B cell (primary cell): ENCODE measurements at regions not wholly inside any gene's neighbourhood (a gene's known extent, or its start where the extent isn't known, plus 50 kb on each side); places are given as distances from the start of the nearest gene placed in this dataset.

Experiments used
- ATAC-seq: fragments of 200-7000 bp; cut with Tn5 transposase; one replicate; pipeline ENCODE4 v1.10.0; 2021; ENCODE audit warnings: low read depth, mild to moderate bottlenecking, moderate number of reproducible peaks, moderate library complexity
- CTCF ChIA-PET: fragments of 350-600 bp; sonication (Branson Sonifier 250); formaldehyde crosslinking; loops from one replicate; lab custom pipeline; 2021; ENCODE audit warnings: antibody characterized with exemption, inconsistent platforms; lab: Charles Lee
- POLR2A ChIA-PET: fragments of 350-600 bp; sonication (Branson Sonifier 250); formaldehyde crosslinking; loops from one replicate; lab custom pipeline; 2021; ENCODE audit warnings: antibody characterized with exemption; lab: Charles Lee
- DNase-seq: peaks from one replicate; pipeline ENCODE4 v3.0.0; 2013
- H2AFZ ChIP-seq: 2 replicates; pipeline ENCODE4 v1.6.1; 2012; ENCODE audit warnings: mild to moderate bottlenecking, low read depth, low read length; ENCODE audit not compliant: insufficient read depth, poor library complexity, severe bottlenecking
- H3K27ac ChIP-seq, 2 donors: 1 replicate in 1 of 2; 2 replicates in 1 of 2; pipeline ENCODE4 v1.5.1; 2012 to 2013; ENCODE audit warnings: low read length in 2 of 2, mild to moderate bottlenecking in 2 of 2, moderate library complexity in 1 of 2
- H3K27me3 ChIP-seq, 4 experiments: fragments of 200-600 bp in 1 of 4; sonication (generic) in 1 of 4; replicated peaks in 1 of 4; 1 replicate in 2 of 4; 2 replicates in 2 of 4; pipeline versions ENCODE4 v1.6.1 to v1.7.0; 2013 to 2016; ENCODE audit warnings: low read length in 3 of 4, mild to moderate bottlenecking in 2 of 4, mixed read lengths in 1 of 4, moderate library complexity in 1 of 4; ENCODE audit not compliant: insufficient read depth in 4 of 4, control insufficient read depth in 3 of 4; ENCODE audit errors: control extremely low read depth in 1 of 4
- H3K36me3 ChIP-seq, 2 experiments: replicated peaks in 1 of 2; 1 replicate in 1 of 2; 2 replicates in 1 of 2; pipeline versions ENCODE4 v1.6.1 to v1.7.1; 2013; ENCODE audit warnings: low read length in 1 of 2; ENCODE audit not compliant: insufficient read depth in 2 of 2, control insufficient read depth in 1 of 2; ENCODE audit errors: control extremely low read depth in 1 of 2, extremely low read depth in 1 of 2
- H3K4me1 ChIP-seq, 2 donors: fragments of 200-600 bp in 1 of 2; sonication (generic) in 1 of 2; 1 replicate in 1 of 2; 2 replicates in 1 of 2; pipeline versions ENCODE4 v1.5.1 to v1.6.1; 2013 to 2017; ENCODE audit warnings: low read length in 2 of 2; ENCODE audit not compliant: control insufficient read depth in 2 of 2, insufficient read depth in 2 of 2
- H3K4me2 ChIP-seq: replicated peaks from 2 replicates; pipeline ENCODE3; 2012; ENCODE audit warnings: mild to moderate bottlenecking, low read depth, low read length; ENCODE audit not compliant: poor library complexity, severe bottlenecking
- H3K4me3 ChIP-seq, 5 experiments: fragments of 200-600 bp in 1 of 5; sonication (generic) in 1 of 5; 1 replicate in 3 of 5; 2 replicates in 2 of 5; pipeline versions ENCODE4 v1.5.1 to v1.7.0; 2011 to 2016; ENCODE audit warnings: low read length in 4 of 5, mild to moderate bottlenecking in 4 of 5, low read depth in 2 of 5, control low read depth in 1 of 5, moderate library complexity in 1 of 5; ENCODE audit not compliant: insufficient read depth in 1 of 5; ENCODE audit errors: control extremely low read depth in 1 of 5, extremely low read depth in 1 of 5
- H3K79me2 ChIP-seq: fragments of 200-600 bp; sonication (generic); one replicate; pipeline ENCODE4 v1.6.0; 2016; ENCODE audit warnings: low read length; ENCODE audit not compliant: control insufficient read depth, insufficient read depth
- H3K9ac ChIP-seq: fragments of 200-600 bp; sonication (generic); 2 replicates; pipeline ENCODE4 v1.6.1; 2017; ENCODE audit warnings: mild to moderate bottlenecking, low read length, moderate library complexity
- H3K9me3 ChIP-seq, 3 donors: one replicate each; pipeline versions ENCODE4 v1.6.1 to v1.7.1; 2013; ENCODE audit warnings: low read length in 2 of 3; ENCODE audit not compliant: control insufficient read depth in 2 of 3, insufficient read depth in 1 of 3; ENCODE audit errors: control extremely low read depth in 1 of 3
- H4K20me1 ChIP-seq: 2 replicates; pipeline ENCODE4 v1.6.0; 2012; ENCODE audit warnings: mild to moderate bottlenecking, low read length; ENCODE audit not compliant: insufficient read depth, control insufficient read depth, poor library complexity, severe bottlenecking
- H3K27ac Mint-ChIP-seq: one replicate; pipeline ENCODE4 v1.8.0; 2021; ENCODE audit warnings: mixed read lengths
- H3K27me3 Mint-ChIP-seq: one replicate; pipeline ENCODE4 v1.8.0; 2021; ENCODE audit warnings: mixed read lengths
- H3K4me1 Mint-ChIP-seq: one replicate; pipeline ENCODE4 v1.8.0; 2021; ENCODE audit warnings: mixed read lengths
- H3K4me3 Mint-ChIP-seq: one replicate; pipeline ENCODE4 v1.8.0; 2021; ENCODE audit warnings: mixed read lengths
- H3K9me3 Mint-ChIP-seq: one replicate; pipeline ENCODE4 v1.8.0; 2022; ENCODE audit warnings: mixed read lengths; ENCODE audit not compliant: insufficient read depth
- EZH2 ChIP-seq: IDR thresholded peaks from 2 replicates; pipeline ENCODE4 v1.6.1; 2012; ENCODE audit warnings: borderline replicate concordance, low read depth, mild to moderate bottlenecking, moderate library complexity, low read length; ENCODE audit not compliant: insufficient read depth, poor library complexity, severe bottlenecking
- WGBS: methylation state at CpG from one replicate; pipeline ENCODE4 v1.1.5; 2013; ENCODE audit warnings: missing lambda C conversion rate; ENCODE audit not compliant: insufficient coverage; 5-methylcytosine and 5-hydroxymethylcytosine counted together
- intact Hi-C: fragments of 100-400 bp; cut with micrococcal nuclease; formaldehyde crosslinking; loops from one replicate; pipeline ENCODE4 v1.10.0; 2022
- TF ChIP-seq, protein P1 (sequence below): fragments of 200-600 bp; IDR thresholded peaks from one replicate; pipeline ENCODE4 v1.8.0; 2022; ENCODE audit warnings: antibody characterized with exemption, mild to moderate bottlenecking

DNA sequence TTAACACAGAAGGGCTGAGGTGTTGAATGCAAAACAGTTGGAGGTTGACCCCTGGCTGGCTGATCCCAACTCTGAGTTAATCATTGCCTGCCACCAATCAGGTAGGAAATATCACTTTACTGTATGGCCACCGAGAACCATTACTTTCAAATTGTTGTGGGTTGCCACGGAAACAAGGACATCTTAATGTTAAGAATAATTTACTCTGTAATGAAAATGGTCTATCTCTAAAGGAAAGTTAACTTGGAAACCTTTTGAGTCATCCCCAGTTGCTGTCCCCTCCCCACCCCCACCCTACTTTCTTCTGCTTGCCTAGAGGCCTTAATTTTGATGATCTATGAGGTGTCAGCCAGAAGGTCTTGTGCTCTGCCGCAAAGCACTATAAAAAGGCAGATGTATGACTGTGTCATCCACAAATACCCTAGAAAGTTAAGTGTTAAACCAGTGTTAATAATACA lies 78.7 kb upstream of the SNRK start:
- Mint-ChIP-seq H3K27me3 (peaks cover 11% of the 10 kb centered on the region), H3K27ac (no peak overlapping the region), H3K4me3 (no peak overlapping the region), H3K9me3 (no peaks in the 10 kb centered on the region), H3K4me1 (no peaks in the 10 kb centered on the region)
- no CpG with 5 or more reads among the region's 3 CpGs for WGBS
- Histone ChIP-seq H3K4me2 (no peak overlapping the region), H3K9ac (no peak overlapping the region), H3K4me3 (no peak overlapping the region), H3K4me1 (no peaks in the 10 kb centered on the region), H2AFZ (no peak overlapping the region), H3K27me3 (no peaks in the 10 kb centered on the region), H3K36me3 (no peaks in the 10 kb centered on the region), H3K79me2 (no peaks in the 10 kb centered on the region), H3K27ac (no peak overlapping the region), H3K9me3 (no peaks in the 10 kb centered on the region), H4K20me1 (no peaks in the 10 kb centered on the region)
- ChIA-PET POLR2A (no interaction called here), CTCF (no interaction called here)
- DNase-seq (no peak), ATAC-seq (no peak)
- TF ChIP-seq, protein P1, sequence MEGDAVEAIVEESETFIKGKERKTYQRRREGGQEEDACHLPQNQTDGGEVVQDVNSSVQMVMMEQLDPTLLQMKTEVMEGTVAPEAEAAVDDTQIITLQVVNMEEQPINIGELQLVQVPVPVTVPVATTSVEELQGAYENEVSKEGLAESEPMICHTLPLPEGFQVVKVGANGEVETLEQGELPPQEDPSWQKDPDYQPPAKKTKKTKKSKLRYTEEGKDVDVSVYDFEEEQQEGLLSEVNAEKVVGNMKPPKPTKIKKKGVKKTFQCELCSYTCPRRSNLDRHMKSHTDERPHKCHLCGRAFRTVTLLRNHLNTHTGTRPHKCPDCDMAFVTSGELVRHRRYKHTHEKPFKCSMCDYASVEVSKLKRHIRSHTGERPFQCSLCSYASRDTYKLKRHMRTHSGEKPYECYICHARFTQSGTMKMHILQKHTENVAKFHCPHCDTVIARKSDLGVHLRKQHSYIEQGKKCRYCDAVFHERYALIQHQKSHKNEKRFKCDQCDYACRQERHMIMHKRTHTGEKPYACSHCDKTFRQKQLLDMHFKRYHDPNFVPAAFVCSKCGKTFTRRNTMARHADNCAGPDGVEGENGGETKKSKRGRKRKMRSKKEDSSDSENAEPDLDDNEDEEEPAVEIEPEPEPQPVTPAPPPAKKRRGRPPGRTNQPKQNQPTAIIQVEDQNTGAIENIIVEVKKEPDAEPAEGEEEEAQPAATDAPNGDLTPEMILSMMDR: no peak
- TF ChIP-seq EZH2: no peak
- intact Hi-C loops: no loop called here

- DNase-seq (no peak), ATAC-seq (no peak)
- H3K27me3 Mint-ChIP-seq: peaks cover 11% of the 10 kb centered on the region
- 84% methylated on average over 9 of the region's 10 CpGs for WGBS
- Histone ChIP-seq H2AFZ (no peak overlapping the region), H3K36me3 (no peaks in the 10 kb centered on the region), H3K27ac (no peak overlapping the region), H3K79me2 (no peaks in the 10 kb centered on the region), H4K20me1 (no peaks in the 10 kb centered on the region), H3K9ac (no peak overlapping the region), H3K4me3 (no peak overlapping the region), H3K4me2 (no peak overlapping the region), H3K9me3 (no peaks in the 10 kb centered on the region), H3K4me1 (no peaks in the 10 kb centered on the region), H3K27me3 (no peaks in the 10 kb centered on the region)
- ChIA-PET POLR2A (no interaction called here), CTCF (interaction anchor here (0.5 kb wide), 1 partner anchor 242 kb away, joined by 4 read pairs; no protein-coding TSS in a partner anchor)
- H3K27ac Mint-ChIP-seq: no peak overlapping the region
- H3K9me3 Mint-ChIP-seq: no peaks in the 10 kb centered on the region
- TF ChIP-seq, protein P1: no peak
- TF ChIP-seq EZH2: no peak
- H3K4me3 Mint-ChIP-seq: no peak overlapping the region
- intact Hi-C loops: no loop called here
- H3K4me1 Mint-ChIP-seq: no peaks in the 10 kb centered on the region
Observed at GRCh38 chr3:43206632-43207031, 79.7 kb upstream of the SNRK start.
